ENCODE measurements at regions not wholly inside any gene's neighbourhood (a gene's known extent, or its start where the extent isn't known, plus 50 kb on each side); places are given as distances from the start of the nearest gene placed in this dataset.
A peak's percentile ranks its signal among the peaks of the same experiment; 100 is the strongest.
"Not testable (repeated sequence)": the region's sequence is repeated elsewhere in the genome, so short reads cannot be mapped to it uniquely, and the experiment has no call there.

DNA sequence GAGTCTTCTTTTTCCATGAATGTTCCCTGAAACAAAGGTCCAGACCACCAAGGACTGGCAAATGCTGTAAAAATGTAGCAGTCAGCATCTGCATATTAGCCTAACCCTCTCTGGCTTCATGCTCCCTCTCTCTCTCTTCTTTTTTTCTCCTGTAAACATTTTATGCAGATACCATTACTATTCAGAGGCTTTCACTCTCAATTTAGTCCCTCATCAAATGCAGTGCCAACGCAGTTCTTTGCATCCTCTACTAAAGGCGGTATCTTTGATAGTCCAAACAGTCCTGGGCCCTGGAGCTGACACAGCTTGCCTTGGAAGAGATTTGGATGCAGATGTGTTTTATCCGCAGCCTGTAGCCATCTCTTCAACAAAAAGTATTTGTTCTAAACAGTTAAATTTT lies 167.1 kb upstream of the MMS22L start:
- DNase-seq (ENCODE audit: low read depth in 2 of 2), result no peak

DNA sequence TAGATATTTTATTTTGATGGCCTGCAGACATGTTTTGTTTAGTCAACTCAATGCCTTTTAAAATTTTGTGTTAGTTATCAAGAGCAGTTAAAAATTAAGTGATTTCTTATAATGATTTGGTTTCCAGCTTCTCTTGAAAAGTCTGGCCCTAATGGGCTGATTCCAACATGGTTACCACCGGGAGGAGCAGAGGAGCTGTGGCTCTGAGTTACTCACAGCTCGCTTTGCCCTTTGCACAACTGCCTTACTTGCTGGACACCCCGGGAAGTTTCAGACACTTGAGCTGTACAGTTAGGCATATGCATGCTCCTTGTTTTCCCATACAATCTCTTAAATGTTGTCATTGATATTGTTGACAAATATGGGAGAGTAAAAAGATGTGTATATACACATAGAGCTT lies 173.1 kb upstream of the MMS22L start:
- no peak for DNase-seq (ENCODE audit: low read depth in 2 of 2)

DNA sequence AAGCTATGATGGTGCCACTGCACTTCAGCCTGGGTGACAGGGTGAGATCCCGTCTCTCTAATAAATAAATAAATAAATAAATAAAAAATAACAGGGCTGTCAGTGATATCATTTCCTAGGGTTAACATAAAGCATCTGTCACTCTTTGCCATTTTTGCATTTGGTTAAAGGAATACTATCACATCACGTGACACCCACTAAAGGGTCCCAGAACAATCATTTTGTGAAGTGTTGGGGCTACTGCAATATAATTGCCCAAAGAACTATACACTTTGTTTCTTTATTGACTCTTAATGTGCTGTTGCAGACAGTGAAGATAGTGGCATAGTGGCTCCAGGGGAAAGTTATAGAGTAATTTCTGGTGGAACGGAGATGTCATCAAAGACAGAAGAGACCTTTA lies 176.5 kb upstream of the MMS22L start:
- DNase-seq (ENCODE audit: low read depth in 2 of 2), result no peak

DNA sequence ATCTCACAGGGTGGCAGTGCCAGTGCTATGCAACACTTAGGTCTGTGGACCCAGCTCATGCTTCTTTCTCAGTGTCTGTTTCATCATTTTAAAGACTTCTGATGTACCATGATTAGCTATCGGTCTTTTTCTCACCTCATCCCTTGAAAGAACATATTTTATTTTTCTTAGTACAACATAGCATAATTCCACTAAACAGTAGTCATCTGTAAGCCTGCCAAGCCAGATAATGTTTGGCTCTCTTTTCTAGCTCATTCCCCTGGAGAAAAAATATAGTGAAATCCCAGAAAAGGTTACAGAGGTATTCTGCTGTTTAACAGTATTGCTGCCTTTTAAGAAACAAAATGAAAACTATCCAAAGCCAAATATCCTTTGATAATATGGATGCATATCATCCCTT lies 177.0 kb upstream of the MMS22L start:
- DNase-seq (ENCODE audit: low read depth in 2 of 2), result no peak

DNA sequence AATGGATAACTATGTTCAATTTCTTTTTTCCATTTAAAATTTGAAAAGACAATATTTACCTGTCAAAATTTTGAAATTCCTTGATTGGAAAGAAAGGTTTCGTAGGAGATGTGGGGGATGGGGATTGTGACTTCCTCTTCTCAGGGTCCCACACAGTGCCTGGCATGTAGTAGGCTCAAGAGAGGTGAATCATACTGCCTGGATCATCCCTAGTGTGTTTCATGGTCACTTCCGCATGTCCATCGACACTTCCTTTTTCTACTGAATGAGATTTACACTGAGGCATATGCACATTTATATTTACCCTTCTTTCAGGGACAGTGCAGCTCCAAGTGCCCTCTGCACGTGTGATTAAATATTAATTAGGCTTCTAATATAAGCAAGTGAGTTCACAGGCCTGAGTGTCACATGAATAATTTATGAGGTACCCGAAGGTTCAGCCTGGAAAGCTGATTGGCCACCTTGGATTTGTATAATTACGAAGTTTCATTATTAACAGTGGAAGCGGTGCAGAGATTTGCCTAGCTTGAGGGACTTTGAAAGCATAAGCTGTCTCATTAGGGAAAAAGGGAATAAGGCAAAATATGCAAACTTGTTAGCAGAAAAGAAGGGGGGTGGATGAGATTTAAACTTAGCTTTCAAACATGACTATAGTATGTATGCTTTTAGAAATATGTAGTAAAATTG lies 177.5 kb upstream of the MMS22L start:
- DNase-seq (ENCODE audit: low read depth in 2 of 2), result no peak

DNA sequence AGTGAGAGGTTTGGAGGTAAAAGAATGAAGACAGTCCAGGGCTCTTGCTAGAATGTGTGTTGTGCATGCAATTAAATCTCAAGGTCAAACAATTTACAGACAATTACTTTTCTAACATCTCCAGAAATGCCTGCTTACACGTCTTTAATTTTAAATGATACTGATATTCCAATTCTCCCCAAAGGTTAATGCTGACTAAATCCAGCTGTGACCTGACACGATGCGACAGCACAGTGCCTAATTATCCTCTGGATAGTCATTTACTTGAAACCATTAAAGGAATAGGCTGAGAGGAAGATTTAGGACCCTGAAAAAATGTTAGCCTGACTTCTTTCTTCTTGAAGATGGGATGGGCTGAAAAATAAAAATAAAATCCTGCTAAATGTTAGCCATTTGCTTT lies 178.2 kb upstream of the MMS22L start:
- no peak for DNase-seq (ENCODE audit: low read depth in 2 of 2)

DNA sequence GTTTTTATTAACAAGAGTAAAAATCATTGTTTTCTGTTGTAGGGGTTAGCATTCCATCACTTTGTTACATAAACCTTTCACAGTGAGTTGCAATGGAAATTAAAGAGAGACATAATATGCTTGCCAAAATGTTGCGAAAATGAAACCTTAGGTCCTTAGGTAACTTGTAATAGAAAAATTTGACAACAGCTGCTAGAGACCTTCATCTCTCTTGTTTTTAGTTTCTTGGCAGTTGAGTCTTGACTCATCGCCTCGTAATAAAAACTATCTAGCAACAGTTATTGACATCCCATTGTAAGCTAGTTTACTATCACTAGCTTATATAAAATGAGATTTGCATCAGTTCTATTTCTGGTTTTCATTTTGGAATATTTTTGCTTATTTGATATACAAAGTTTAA lies 179.0 kb upstream of the MMS22L start:
- DNase-seq (ENCODE audit: low read depth in 2 of 2), result no peak

DNA sequence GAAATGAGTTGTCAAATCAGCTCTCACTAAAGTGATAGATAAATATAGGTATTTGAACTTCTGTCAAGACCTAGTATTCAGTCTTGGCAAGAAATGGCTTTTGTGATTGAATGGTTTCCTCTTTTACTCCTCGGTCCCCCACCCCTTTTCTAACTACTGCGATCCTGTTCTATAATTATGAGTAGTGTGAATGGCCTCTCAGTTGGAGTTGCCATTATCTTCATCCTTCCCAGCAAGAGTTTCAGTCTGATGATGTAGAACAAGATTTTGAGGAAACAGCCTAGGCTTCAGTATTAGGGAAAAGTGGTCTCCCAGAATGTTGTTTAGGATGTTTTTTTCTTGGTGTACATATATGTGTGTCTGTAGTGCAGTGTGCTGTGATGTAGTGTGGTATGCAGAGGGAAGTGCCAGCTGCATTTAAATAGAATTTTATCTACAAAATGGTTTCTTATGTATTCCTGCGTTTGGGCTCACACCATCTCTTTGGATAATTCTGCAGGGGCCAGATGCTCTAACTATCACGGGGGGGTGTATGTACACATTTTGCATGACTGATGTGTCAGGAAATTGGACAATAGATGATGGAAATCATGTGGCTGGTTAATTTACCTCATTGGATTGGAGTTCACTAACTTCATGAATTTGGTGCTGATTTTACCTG lies 180.1 kb upstream of the MMS22L start:
- no peak for DNase-seq (ENCODE audit: low read depth in 2 of 2)

DNA sequence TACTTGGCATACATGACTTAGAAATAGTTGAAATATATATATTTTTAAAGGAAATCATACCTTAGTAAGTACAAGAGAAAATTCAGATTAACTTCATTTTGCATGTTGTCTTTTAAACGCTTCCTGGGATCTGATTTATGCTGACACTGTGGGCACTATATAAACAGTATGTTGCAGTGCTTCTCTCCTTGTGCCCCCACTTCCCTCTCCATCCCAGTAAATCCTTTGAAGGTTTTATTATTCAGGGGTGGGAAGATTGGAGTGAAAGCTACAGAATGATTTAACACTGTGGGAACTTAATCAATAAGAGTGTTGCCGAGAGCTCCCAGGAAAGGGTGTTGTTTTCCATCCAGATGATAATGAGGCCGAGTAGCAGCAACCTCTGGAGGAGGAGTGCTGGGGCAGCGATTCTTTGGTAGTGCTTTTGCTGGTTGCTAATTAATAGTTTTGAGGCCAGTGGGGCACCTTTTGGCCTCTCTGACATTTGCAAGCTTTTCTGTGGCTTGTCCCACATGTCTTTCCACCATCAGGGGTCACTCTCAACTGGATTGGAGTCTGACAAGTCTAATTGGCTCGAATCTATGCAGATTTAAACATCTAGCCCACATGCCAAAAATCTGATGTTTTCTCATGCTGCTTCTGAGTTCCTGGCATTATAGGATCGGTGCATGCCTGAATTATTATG lies 183.0 kb upstream of the MMS22L start:
- DNase-seq (ENCODE audit: low read depth in 2 of 2), result no peak

DNA sequence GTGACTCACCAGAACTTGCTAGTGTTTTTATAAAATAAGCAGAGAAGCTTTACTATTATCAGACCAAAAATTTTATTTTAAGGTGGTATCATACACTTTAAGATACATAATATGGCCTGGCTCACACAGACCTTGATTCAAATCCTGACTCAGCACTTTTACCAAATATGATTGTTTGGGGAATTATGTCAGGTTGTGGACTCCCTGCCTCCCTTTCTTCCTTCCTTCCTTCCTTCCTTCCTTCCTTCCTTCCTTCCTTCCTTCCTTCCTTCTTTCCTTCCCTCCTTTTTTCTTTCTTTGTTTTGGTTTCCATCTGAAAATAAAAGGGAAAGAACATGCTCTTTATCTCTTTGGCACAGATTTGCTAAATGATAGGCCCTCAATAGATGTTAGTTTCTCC lies 186.0 kb upstream of the MMS22L start:
- DNase-seq (ENCODE audit: low read depth in 2 of 2), result no peak

DNA sequence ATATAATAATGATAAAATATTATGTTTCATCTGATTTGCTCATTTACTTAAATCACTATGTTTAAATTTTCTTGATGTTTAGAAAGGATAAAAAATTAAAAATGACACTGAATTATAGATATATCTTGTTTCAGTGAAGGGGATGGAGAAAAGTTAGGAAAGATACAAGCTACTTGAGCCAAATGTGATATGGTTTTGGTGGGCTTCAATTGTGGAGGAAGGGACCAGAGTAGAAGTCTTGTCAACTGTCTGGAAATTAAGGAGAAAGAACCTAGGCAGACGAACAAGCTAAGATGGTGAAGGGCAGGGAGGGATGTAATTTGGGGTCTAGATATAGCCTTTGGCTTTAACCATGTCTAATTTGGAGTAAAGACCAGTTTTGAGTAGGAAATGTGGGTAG lies 186.4 kb upstream of the MMS22L start:
- no peak for DNase-seq (ENCODE audit: low read depth in 2 of 2)

DNA sequence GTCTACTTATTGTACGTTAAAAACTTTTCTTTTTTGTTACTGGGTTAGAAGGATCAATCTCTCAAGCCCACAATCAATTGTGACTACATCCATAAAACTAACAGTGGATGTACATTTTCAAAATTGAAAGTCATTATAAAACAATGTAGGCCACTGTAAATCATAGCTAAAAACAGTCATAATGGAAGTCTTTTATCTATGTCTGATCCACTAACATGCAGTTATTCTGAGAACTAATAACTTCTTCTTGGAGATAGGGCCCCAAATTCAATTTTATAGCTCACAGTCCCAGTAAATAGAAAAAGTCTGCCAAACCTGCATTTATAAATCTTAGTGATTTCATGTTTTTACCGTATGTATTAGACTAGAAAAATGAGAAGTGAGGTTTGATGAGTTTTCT lies 187.3 kb upstream of the MMS22L start:
- DNase-seq (ENCODE audit: low read depth in 2 of 2), result no peak

DNA sequence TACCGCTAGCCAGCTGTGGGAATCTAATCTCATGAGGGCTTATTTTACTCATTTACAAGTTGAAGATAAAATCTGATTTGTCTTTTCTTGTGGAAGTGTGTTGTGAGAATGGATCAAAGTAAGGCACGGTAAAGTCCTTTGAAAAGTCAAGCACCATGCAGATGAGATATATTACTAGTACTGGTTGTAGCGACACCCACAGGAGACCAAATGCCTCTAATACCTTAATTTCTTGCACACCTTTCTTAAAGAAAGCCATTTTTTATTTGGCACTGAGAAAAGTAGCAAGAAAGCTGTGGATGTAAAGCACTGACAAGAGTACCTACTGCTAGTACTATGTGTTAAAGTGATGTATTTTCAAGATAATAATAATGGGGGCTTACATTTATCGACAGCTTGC lies 191.0 kb upstream of the MMS22L start:
- no peak for DNase-seq (ENCODE audit: low read depth in 2 of 2)

DNA sequence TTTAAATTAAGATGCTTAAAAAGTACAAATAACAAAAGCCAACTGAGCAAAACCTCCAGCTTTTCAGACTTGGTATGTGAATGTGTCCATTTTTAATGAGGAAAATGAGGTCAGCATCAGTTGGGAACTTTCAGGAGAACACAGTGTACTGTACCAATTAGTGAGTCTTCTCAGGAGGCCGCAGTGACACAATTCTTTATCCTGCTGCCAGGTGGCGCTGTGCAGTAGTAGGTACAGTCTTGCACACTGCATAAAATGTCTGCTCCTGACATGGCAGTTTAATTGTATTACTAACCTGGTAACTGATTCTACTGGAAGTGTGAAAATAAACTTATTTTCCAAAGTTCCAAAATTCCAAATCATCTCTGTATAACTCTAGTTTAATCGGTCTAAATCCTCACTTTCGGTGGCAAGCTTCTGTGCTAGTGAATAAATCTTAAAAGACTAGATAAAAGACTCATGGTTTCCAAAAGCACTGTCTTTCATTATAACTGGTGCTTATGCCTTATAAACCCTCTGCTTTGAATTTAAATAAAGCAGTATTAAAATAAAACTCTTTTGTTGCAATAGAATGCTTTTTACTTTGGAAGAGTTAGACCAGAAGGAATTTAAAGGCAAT lies 214.8 kb upstream of the MMS22L start:
- DNase-seq (ENCODE audit: low read depth in 2 of 2), result peak; percentile 25 to 35

DNA sequence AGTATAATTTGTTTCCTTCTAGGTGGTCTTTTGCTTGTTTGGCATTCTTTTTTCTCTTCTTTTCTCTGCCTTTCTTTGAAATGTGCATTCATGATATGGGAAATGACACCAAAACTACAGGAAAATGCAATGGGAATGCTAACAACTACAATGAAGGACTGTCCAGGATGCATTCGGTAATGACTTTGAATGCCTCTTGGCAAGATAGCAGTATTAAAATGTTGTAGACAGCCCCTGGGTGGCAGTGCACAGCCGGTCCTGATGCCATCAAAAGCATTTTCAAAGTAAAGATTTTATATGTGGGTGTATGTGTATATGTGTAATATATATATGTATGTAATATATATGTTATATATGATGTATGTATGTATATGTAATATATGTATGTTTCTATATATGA lies 218.8 kb upstream of the MMS22L start:
- no peak for DNase-seq (ENCODE audit: low read depth in 2 of 2)

DNA sequence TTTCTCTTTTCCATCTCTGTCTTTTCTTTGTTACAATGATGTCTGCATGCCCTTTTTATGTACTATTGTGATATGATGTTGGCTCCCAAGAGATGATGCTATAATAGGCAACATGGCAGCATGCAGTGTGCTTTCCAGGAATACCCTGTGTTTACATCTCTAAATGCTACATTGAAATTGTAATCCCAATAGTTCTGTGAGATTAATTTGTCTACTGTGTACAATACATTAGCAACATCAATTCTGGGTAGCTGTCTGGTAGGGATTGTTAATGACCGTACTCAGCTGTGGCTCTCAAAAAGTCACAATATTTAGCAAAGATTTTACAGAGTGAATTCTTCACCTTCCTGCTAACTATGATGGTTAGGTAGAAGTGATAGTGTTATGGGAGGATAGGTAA lies 225.6 kb upstream of the MMS22L start:
- no peak for DNase-seq (ENCODE audit: low read depth in 2 of 2)

DNA sequence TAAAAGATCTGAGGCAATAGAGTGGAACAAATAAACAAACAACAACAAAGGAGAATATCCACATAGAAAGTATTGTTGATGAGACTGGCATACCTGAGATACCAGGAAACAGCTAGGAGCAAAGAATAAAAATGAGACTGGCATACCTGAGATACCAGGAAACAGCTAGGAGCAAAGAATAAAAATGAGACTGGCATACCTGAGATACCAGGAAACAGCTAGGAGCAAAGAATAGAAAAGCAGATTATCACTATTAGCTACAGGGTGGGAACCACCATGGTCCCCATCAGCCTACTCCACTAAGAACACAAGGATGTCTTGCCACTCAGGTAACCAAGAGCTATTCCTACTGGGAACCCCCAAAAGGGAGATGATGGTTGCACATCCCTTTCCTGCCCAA lies 230.2 kb upstream of the MMS22L start:
- DNase-seq (ENCODE audit: low read depth in 2 of 2), result not testable (repeated sequence)

DNA sequence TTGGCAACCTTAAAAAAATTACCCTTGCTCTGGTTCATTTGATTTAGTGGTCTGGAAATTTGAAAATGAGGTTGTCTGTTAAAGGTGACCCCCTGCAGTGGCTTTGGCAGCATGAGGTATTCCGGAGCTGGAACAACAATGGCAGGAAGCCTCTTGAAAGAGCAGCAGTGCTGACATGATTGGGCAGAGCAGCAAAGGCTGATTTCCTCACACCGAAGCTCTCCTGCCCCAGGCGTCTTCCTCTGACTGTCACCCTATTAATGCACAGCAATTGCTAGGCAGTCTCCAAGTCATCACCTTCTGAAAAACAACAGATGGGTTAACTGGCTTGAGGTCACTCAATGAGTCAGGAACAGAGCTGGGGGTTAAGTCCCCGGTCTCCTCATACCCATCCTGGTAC lies 241.8 kb upstream of the MMS22L start:
- no peak for DNase-seq (ENCODE audit: low read depth in 2 of 2)

DNA sequence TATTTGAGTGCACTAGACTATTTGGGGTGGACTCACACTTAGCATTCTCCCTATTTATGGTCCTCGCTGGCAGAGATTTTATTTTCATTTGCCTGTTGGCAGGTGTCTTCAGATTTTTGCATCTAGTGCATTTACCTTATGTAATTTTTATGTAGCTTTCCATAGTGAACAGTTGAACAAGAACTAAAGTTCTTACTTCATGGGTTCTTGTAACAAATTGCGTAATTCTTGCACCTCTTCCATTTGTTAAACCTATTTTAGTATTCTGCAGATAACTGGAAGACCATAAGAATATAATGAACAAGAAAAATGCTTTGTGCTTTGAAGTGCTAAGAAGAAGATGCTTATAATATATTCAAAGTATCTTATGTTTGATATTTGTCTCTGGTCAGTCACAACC lies 252.8 kb upstream of the MMS22L start:
- DNase-seq (ENCODE audit: low read depth in 2 of 2), result no peak

DNA sequence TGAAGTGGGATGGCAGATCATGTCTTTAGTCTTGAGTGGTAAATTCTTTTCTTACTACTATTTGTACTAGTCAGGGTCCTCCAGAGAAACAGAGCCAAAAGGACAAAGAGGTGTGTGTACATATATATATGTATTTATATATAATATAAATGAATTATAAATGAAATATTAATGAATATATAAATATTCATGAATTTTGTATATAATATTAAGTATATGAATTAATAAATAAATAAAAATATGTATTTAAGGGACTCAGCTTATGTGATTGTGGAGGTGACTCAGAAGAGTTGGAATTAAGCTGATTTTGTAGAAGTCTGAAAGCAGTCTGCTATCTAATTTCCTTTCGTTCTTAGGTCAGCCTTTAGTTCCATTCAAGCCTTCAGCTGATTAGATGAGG lies 265.3 kb upstream of the MMS22L start:
- no peak for DNase-seq (ENCODE audit: low read depth in 2 of 2)

DNA sequence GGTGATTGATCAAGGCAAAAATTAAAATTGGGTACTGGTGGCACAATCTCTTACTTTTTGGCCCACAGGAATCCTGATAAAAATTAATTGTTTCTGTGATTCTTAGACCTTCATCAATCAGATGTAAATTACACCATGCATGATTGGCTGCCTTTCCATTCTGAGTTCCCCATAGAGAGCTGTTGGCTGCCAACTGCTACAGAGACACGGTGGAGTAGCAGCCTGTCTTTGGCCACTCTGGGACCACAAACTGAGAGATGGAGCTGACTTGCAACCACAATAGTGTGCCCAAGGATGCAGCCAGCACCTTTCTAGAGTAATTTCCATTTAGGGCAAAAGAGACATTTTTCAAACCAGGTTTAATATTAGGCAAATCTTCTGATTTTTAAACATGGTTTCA lies 274.3 kb upstream of the MMS22L start:
- DNase-seq (ENCODE audit: low read depth in 2 of 2), result no peak

DNA sequence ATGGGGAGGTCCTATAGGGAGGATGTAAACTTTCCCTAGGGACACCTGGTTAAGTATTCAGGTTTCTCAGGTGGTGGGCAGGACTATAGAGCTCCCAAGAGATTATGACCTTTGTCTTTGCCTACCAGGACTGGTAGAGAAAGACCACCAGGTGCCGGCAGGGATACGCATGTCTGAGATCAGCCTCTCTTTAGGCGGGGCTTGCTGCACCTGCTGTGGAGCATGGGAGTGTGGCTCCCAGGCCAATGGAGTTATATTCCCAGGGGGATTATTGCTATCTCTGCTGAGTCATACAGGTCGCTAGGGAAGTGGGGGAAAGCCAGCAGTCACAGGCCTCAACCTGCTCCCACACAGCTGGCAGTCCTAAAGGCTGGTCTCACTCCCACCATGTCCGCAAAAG lies 280.5 kb upstream of the MMS22L start:
- no peak for DNase-seq (ENCODE audit: low read depth in 2 of 2)

DNA sequence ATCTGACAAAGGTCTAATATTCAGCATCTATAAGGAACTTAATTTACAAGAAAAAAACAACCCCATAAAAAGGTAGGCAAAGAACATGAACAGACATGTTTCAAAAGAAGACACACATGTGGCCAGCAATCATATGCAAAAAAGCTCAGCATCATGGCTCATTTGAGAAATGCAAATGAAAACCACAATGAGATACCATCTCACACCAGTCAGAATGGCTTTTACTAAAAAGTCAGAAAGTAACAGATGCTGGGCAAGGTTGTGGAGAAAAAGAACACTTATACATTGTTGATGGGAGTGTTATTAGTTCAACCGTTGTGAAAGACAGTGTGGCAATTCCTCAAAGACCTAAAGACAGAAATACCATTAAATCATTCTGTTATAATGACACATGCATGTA lies 289.9 kb upstream of the MMS22L start:
- DNase-seq (ENCODE audit: low read depth in 2 of 2), result no peak

Measured in stimulated activated CD4-positive, alpha-beta T cell treated with anti-CD3 and anti-CD28 coated beads, Interleukin-15, amount 100 ng/mL, for 48 hours (primary cell).